ENCODE measurements at regions not wholly inside any gene's neighbourhood (a gene's known extent, or its start where the extent isn't known, plus 50 kb on each side); places are given as distances from the start of the nearest gene placed in this dataset.
"Not testable (repeated sequence)": the region's sequence is repeated elsewhere in the genome, so short reads cannot be mapped to it uniquely, and the experiment has no call there.

DNA sequence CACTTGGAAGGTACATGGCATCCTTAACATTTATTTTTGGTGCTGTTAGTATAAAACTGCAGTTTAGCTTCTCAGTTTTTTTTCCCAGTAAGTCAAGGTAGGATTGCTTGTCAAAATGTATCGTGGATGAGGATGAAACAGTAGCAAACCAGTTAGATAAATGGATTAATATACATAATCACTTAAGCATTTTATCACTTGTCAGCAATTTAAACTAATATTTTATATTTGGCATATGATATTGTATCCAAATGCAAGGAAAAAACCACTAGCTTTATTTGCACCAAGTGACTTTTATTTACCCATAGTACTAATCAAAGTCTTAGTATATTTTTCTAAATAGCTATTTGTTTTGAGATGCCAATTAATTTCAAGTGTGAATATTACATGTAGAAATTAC is 137.7 kb upstream of the XIRP2 start:
- H3K9me3 ChIP-seq: peaks cover 1% of the 10 kb centered on the region
- intact Hi-C loops (cut with DNase I): no loop called here
- 0 to 35% (median 0%) methylated on average over 1 of the region's 1 CpG for WGBS, 3 donors
- H3K36me3 ChIP-seq (ENCODE audit: insufficient read depth in 1 of 2, low read depth in 1 of 2): no peaks in the 10 kb centered on the region
- H3K27me3 ChIP-seq (ENCODE audit: insufficient read depth in 3 of 3, low read length in 2 of 3): no peaks in the 10 kb centered on the region
- ATAC-seq: no peak
- H3K27ac ChIP-seq: no peak overlapping the region
- TF ChIP-seq, protein P1, sequence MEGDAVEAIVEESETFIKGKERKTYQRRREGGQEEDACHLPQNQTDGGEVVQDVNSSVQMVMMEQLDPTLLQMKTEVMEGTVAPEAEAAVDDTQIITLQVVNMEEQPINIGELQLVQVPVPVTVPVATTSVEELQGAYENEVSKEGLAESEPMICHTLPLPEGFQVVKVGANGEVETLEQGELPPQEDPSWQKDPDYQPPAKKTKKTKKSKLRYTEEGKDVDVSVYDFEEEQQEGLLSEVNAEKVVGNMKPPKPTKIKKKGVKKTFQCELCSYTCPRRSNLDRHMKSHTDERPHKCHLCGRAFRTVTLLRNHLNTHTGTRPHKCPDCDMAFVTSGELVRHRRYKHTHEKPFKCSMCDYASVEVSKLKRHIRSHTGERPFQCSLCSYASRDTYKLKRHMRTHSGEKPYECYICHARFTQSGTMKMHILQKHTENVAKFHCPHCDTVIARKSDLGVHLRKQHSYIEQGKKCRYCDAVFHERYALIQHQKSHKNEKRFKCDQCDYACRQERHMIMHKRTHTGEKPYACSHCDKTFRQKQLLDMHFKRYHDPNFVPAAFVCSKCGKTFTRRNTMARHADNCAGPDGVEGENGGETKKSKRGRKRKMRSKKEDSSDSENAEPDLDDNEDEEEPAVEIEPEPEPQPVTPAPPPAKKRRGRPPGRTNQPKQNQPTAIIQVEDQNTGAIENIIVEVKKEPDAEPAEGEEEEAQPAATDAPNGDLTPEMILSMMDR (IDR thresholded peaks at IDR 0.05): no peak
- no peak for DNase-seq
- H3K4me3 ChIP-seq: no peak overlapping the region
- no peaks in the 10 kb centered on the region for H3K4me1 ChIP-seq

DNA sequence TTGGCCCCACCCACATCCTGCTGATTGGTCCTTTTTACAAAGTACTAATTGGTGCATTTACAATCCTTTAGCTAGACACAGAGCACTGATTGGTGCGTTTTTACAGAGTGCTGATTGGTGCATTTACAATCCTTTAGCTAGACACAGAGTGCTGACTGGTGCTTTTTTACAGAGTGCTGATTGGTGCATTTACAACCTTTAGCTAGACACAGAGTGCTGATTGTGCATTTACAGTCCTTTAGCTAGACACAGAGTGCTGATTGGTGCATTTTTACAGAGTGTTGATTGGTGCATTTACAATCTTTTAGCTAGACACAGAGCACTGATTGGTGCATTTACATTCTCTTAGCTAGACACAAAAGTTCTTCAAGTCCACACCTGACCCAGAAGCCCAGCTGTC is 144.2 kb upstream of the XIRP2 start:
- peaks cover 30% of the 10 kb centered on the region for H3K9me3 ChIP-seq
- WGBS, 3 donors: 81 to 93% (median 89%) methylated on average over 1 of the region's 1 CpG

DNA sequence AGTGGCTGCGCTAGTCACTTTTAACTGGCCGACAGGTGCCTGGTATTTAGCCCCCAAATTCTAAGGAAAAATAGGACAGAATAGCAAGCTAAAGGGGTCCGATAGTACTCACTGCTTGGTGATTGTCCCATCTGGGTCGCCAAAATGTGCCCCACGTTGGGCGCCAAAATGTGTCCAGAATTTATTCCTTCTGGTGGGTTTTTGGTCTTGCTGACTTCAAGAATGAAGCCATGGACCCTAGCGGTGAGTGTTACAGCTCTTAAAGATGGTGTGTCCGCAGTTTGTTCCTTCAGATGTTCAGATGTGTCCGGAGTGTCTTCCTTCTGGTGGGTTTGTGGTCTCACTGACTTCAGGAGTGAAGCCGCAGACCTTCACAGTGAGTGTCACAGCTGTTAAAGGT is 144.8 kb upstream of the XIRP2 start:
- intact Hi-C loops (cut with DNase I); DNase-seq; H3K27me3 ChIP-seq (ENCODE audit: insufficient read depth in 3 of 3, low read length in 2 of 3); H3K4me3 ChIP-seq; H3K27ac ChIP-seq; ATAC-seq; H3K4me1 ChIP-seq; H3K36me3 ChIP-seq (ENCODE audit: insufficient read depth in 1 of 2, low read depth in 1 of 2): not testable (repeated sequence)
- WGBS, 3 donors: 91 to 92% (median 92%) methylated on average over 10 of the region's 10 CpGs
- H3K9me3 ChIP-seq: peaks cover 32% of the 10 kb centered on the region

More for the DNA sequence above, 144.2 kb upstream of the XIRP2 start:
- H3K27me3 ChIP-seq (ENCODE audit: insufficient read depth in 3 of 3, low read length in 2 of 3); ATAC-seq; H3K4me1 ChIP-seq; DNase-seq; H3K4me3 ChIP-seq; intact Hi-C loops (cut with DNase I); H3K27ac ChIP-seq; H3K36me3 ChIP-seq (ENCODE audit: insufficient read depth in 1 of 2, low read depth in 1 of 2): not testable (repeated sequence)

DNA sequence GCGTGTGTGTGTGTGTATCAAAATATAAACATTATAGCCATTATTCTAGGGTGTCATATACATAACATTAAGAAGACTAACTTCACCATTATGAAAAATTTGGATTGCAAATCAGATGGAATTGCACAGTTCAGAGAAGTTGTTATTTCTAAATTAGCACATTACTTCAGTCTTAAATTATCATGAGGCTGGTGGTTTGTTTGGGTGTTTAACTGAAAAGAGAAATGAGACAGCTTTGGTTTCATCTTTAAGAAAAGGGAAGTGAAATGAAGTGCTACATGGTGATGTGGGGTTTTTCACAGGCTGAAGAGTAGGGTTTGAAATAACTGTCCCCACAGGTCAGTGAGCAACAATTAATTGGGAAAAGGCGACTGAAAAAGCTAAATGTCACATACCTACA is 161.2 kb upstream of the XIRP2 start:
- no peak overlapping the region for H3K27ac ChIP-seq
- no peaks in the 10 kb centered on the region for H3K9me3 ChIP-seq
- intact Hi-C loops (cut with DNase I): no loop called here
- H3K4me3 ChIP-seq: no peak overlapping the region
- no peaks in the 10 kb centered on the region for H3K36me3 ChIP-seq (ENCODE audit: insufficient read depth in 1 of 2, low read depth in 1 of 2)
- no peaks in the 10 kb centered on the region for H3K4me1 ChIP-seq
- TF ChIP-seq, protein P1 (IDR thresholded peaks at IDR 0.05): no peak
- 81 to 85% (median 84%) methylated on average over 2 of the region's 2 CpGs for WGBS, 3 donors
- H3K27me3 ChIP-seq (ENCODE audit: insufficient read depth in 3 of 3, low read length in 2 of 3): no peaks in the 10 kb centered on the region
- ATAC-seq (no peak), DNase-seq (no peak)

DNA sequence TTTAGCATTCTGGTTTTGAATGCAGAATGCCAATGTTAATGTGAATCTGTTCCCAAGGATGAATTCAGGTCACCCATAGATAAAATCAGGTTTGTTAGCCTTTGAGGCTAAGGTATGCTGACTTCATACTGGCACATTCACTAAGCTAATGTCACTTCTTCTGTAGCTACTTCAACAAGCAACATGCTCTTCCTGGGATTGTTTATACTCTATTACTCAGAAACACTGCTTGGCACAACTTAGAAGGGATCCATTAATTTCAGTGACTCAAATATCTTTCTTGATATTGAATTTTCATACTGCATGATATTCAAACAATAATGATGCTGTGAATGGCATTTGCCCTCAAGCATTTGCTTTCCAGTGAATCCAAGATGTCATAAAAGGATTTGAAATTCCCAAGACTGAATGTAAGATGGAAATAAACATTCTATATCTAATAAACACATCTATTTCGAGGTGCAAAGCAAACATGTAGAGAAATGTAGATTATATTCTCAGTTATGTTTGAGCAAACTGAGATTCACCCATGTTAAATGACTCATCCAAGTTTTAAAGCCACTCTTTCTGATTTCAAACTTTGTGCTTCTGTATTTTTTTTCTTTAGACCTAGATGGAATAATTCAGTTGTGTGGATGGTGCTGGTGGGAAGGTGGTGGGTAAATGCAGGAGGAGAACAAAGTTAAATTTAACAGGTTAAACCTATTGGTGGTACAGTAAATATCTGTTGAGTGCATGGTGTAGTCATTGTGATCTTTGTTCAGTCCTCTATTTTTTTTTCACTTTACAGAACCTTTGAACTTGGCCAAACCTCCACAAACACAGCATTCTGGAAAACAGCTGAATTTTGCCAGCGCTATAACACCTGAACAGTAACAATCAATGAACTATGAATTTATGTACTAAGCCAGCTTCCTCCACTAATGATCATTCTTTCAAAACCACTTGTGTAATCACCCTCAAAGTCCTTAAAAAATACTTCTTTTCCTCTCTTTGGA is 162.1 kb upstream of the XIRP2 start:
- TF ChIP-seq, protein P1 (IDR thresholded peaks at IDR 0.05): no peak
- no peak overlapping the region for H3K27ac ChIP-seq
- no peaks in the 10 kb centered on the region for H3K4me1 ChIP-seq
- H3K9me3 ChIP-seq: no peaks in the 10 kb centered on the region
- H3K27me3 ChIP-seq (ENCODE audit: insufficient read depth in 3 of 3, low read length in 2 of 3): no peaks in the 10 kb centered on the region
- ATAC-seq: no peak
- no peaks in the 10 kb centered on the region for H3K36me3 ChIP-seq (ENCODE audit: insufficient read depth in 1 of 2, low read depth in 1 of 2)
- H3K4me3 ChIP-seq: no peak overlapping the region
- intact Hi-C loops (cut with DNase I): no loop called here
- WGBS, 3 donors: 68 to 76% (median 72%) methylated on average over 2 of the region's 2 CpGs
- no peak for DNase-seq
